Breast epithelium (tissue), 4 donors: ENCODE measurements at regions not wholly inside any gene's neighbourhood (a gene's known extent, or its start where the extent isn't known, plus 50 kb on each side); places are given as distances from the start of the nearest gene placed in this dataset.

ENCODE experiments used
- DNase-seq, 2 donors: peaks; one replicate each; pipeline ENCODE4 v3.0.0-alpha.2; 2019; ENCODE audit warnings: low spot score in 2 of 2
- H3K27ac ChIP-seq, 2 donors: fragments of 200-600 bp; sonication (generic) in 1 of 2; one replicate each; pipeline ENCODE4 v1.5.1; 2016 to 2019; ENCODE audit warnings: mild to moderate bottlenecking in 1 of 2
- H3K27me3 ChIP-seq, 2 donors: fragments of 200-600 bp; sonication (generic) in 1 of 2; one replicate each; pipeline versions ENCODE4 v1.5.1 to v1.6.0; 2017 to 2019; ENCODE audit warnings: control low read depth in 1 of 2, mild to moderate bottlenecking in 1 of 2
- H3K36me3 ChIP-seq: fragments of 200-600 bp; one replicate; pipeline ENCODE4 v1.5.1; 2019
- H3K4me1 ChIP-seq, 2 donors: fragments of 200-600 bp; sonication (generic); one replicate each; pipeline ENCODE4 v1.5.1; 2016 to 2019; ENCODE audit warnings: control low read depth in 1 of 2
- H3K4me3 ChIP-seq, 3 donors: fragments of 200-600 bp; sonication (generic); 1 replicate in 2 of 3; 2 replicates in 1 of 3; pipeline ENCODE4 v1.5.1; 2016 to 2019; ENCODE audit warnings: mild to moderate bottlenecking in 3 of 3, moderate library complexity in 2 of 3
- H3K9me3 ChIP-seq, 2 donors: fragments of 200-600 bp; sonication (generic) in 1 of 2; one replicate each; pipeline ENCODE4 v1.5.1; 2016 to 2019; ENCODE audit warnings: control low read depth in 1 of 2
- POLR2A ChIP-seq: fragments of 450-650 bp; IDR thresholded peaks from one replicate; pipeline ENCODE4 v1.6.1; 2016; ENCODE audit warnings: antibody characterized with exemption, mild to moderate bottlenecking, moderate library complexity
- POLR2AphosphoS5 ChIP-seq, 3 donors: sonication (generic); formaldehyde crosslinking; IDR thresholded peaks; one replicate each; pipeline ENCODE4 v1.6.1; 2017; ENCODE audit warnings: antibody characterized with exemption in 3 of 3
- intact Hi-C: fragments of 100-400 bp; cut with DNase I; formaldehyde crosslinking; loops from one replicate; pipeline ENCODE4 v1.15.1; 2023; ENCODE audit warnings: low total_unique reads
- TF ChIP-seq, protein P1 (sequence below), 3 donors: fragments of 450-650 bp; IDR thresholded peaks; one replicate each; pipeline ENCODE4 v1.5.1; 2016 to 2017; ENCODE audit warnings: antibody characterized with exemption in 3 of 3, mild to moderate bottlenecking in 3 of 3, moderate library complexity in 3 of 3

- TF ChIP-seq, protein P1, sequence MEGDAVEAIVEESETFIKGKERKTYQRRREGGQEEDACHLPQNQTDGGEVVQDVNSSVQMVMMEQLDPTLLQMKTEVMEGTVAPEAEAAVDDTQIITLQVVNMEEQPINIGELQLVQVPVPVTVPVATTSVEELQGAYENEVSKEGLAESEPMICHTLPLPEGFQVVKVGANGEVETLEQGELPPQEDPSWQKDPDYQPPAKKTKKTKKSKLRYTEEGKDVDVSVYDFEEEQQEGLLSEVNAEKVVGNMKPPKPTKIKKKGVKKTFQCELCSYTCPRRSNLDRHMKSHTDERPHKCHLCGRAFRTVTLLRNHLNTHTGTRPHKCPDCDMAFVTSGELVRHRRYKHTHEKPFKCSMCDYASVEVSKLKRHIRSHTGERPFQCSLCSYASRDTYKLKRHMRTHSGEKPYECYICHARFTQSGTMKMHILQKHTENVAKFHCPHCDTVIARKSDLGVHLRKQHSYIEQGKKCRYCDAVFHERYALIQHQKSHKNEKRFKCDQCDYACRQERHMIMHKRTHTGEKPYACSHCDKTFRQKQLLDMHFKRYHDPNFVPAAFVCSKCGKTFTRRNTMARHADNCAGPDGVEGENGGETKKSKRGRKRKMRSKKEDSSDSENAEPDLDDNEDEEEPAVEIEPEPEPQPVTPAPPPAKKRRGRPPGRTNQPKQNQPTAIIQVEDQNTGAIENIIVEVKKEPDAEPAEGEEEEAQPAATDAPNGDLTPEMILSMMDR (IDR thresholded peaks at IDR 0.05) = no peak
- TF ChIP-seq POLR2A = no peak
- TF ChIP-seq POLR2AphosphoS5 (IDR thresholded peaks at IDR 0.05) = no peak
These were observed 342.7 kb downstream of the SMOC2 start for GRCh38 chr6:168783720-168784119.

DNA sequence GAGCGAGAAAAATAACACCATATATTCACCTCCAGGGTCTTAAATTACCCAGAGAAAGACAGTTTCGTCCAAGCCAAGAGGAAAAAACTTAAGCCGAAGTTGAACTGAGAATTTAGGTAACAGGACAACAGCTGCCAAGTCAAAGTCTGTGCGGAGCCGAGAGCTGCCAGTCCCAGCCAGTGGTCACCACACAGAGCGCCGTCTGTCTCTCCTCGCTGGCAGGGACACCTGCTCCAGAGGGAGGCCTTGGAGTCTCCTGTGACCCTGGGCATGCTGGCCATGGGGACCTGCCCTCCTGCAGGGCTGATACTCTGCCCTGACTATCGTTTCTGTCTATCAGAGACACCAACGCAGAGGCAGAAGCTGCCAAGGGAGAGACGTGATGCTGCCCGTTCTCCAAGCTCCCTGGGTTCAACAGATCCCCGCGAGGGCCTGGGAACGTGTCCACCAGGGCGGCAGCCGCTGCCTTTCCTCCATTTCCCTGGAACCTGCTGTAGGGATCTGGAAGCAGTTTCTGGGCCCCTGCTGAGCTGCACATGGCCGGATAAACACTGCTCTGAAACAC lies 341.3 kb downstream of the SMOC2 start:
- no peaks in the 10 kb centered on the region for H3K36me3 ChIP-seq
- no peak for DNase-seq
- TF ChIP-seq POLR2A = no peak
- TF ChIP-seq, protein P1 (IDR thresholded peaks at IDR 0.05) = no peak
- intact Hi-C loops = no loop called here
- H3K27ac ChIP-seq = no peak overlapping the region
- no peaks in the 10 kb centered on the region for H3K27me3 ChIP-seq
- no peaks in the 10 kb centered on the region for H3K9me3 ChIP-seq
- H3K4me3 ChIP-seq = no peak overlapping the region
- H3K4me1 ChIP-seq = no peaks in the 10 kb centered on the region

More at GRCh38 chr6:168783720-168784119, 342.7 kb downstream of the SMOC2 start:
- Histone ChIP-seq H3K4me3 (no peak overlapping the region), H3K27me3 (no peaks in the 10 kb centered on the region), H3K4me1 (no peaks in the 10 kb centered on the region), H3K36me3 (no peaks in the 10 kb centered on the region), H3K9me3 (no peaks in the 10 kb centered on the region), H3K27ac (no peak overlapping the region)
- intact Hi-C loops = no loop called here
- DNase-seq = no peak

GRCh38 chr6:168778201-168778600 lies 337.2 kb downstream of the SMOC2 start:
- peak in 1 of 2 donors; percentile 18 for DNase-seq

DNA sequence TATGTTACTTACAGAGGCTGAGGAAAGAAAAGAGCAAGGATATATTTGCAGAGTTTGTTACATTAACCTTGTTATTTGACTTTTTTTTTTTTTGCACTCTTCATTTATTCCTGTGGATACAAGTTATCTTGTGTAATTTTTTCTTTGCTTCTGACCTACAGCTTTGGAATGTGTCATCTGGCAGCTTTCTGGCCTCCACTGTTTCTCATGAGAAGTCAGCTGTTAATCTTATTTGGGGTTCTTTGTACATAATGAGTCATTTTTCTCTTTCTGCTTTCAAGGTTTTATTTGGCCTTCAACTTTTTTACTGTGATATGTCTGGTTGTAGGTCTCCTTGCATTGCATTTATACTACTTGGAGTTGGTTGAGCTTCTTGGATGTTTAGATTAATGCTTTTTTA lies 333.4 kb downstream of the SMOC2 start:
- TF ChIP-seq POLR2AphosphoS5 (IDR thresholded peaks at IDR 0.05) = no peak
- TF ChIP-seq POLR2A = no peak
- TF ChIP-seq, protein P1 (IDR thresholded peaks at IDR 0.05) = no peak
- H3K36me3 ChIP-seq = no peaks in the 10 kb centered on the region
- H3K9me3 ChIP-seq = peaks cover 12 to 28% of the 10 kb centered on the region in 2 donors
- no peaks in the 10 kb centered on the region for H3K4me1 ChIP-seq
- no peak for DNase-seq
- no peaks in the 10 kb centered on the region for H3K27me3 ChIP-seq
- intact Hi-C loops = no loop called here
- no peak overlapping the region for H3K4me3 ChIP-seq
- no peak overlapping the region for H3K27ac ChIP-seq

More at GRCh38 chr6:168778201-168778600, 337.2 kb downstream of the SMOC2 start:
- intact Hi-C loops = no loop called here
- Histone ChIP-seq H3K27ac (no peak overlapping the region), H3K9me3 (peaks cover 10 to 12% of the 10 kb centered on the region in 2 donors), H3K27me3 (no peaks in the 10 kb centered on the region), H3K4me3 (no peak overlapping the region), H3K36me3 (no peaks in the 10 kb centered on the region), H3K4me1 (no peaks in the 10 kb centered on the region)
- TF ChIP-seq POLR2AphosphoS5 (IDR thresholded peaks at IDR 0.05) (no peak), POLR2A (no peak)
- TF ChIP-seq, protein P1 (IDR thresholded peaks at IDR 0.05) = no peak

DNA sequence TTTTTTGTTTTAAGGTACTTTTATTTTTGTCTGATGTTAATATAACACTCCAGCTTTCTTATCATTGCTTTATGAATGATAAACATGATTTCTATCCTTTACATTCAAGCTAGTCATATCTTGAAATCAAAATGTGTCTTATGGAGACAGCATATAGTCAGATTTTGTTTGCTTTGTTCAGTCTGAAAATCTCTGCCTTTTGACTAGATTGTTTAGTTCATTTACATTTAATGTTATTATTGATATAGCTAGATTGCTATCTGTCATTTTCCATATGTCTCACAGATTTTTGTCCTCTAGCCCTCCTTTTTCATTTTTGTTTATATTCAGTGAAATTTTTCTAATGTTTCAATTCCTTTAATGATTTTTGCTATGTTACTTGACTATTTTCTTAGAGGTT lies 332.8 kb downstream of the SMOC2 start:
- no peaks in the 10 kb centered on the region for H3K27me3 ChIP-seq
- no peaks in the 10 kb centered on the region for H3K4me1 ChIP-seq
- no peak for DNase-seq
- H3K27ac ChIP-seq = no peak overlapping the region
- intact Hi-C loops = no loop called here
- H3K36me3 ChIP-seq = no peaks in the 10 kb centered on the region
- no peak for TF ChIP-seq POLR2AphosphoS5 (IDR thresholded peaks at IDR 0.05)
- H3K4me3 ChIP-seq = no peak overlapping the region
- H3K9me3 ChIP-seq = peaks cover 12 to 34% of the 10 kb centered on the region in 2 donors

DNA sequence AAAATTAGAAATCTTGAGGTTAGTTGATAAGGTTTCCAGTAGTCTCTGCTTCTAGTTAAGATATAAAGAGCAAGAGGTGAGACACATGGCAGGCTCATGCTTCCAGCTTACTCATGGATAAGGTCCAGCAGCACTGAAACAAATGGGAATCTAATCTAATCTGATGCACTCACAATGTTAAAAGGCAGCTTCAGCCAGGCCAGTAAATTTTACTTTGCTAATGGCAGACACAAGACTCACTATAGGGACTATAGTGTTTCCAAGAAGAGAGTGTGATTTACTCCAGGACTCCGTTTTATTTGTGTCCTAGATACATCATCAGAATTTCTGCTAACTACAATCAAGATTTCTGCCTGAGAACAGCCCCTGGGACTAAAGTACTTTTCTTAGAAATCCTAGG lies 324.8 kb downstream of the SMOC2 start:
- intact Hi-C loops = no loop called here
- H3K4me1 ChIP-seq = no peaks in the 10 kb centered on the region

More for the DNA sequence above, 324.8 kb downstream of the SMOC2 start:
- no peak for DNase-seq
- TF ChIP-seq POLR2A = no peak
- TF ChIP-seq, protein P1 (IDR thresholded peaks at IDR 0.05) = no peak
- TF ChIP-seq POLR2AphosphoS5 (IDR thresholded peaks at IDR 0.05) = no peak
- Histone ChIP-seq H3K4me3 (no peak overlapping the region), H3K27me3 (no peaks in the 10 kb centered on the region), H3K27ac (no peak overlapping the region), H3K9me3 (peaks cover 0 to 19% of the 10 kb centered on the region in 2 donors), H3K36me3 (no peaks in the 10 kb centered on the region)
